ENCODE measurements at regions not wholly inside any gene's neighbourhood (a gene's known extent, or its start where the extent isn't known, plus 50 kb on each side); places are given as distances from the start of the nearest gene placed in this dataset.

- TF ChIP-seq ATRX (CRISPR knock-in tag; IDR thresholded peaks at IDR 0.05; ENCODE audit: borderline replicate concordance) (no peak), ZNF432 (CRISPR knock-in tag; IDR thresholded peaks at IDR 0.05; ENCODE audit: borderline replicate concordance) (no peak), ZNF720 (CRISPR knock-in tag; IDR thresholded peaks at IDR 0.05) (no peak), ARNTL (CRISPR knock-in tag; IDR thresholded peaks at IDR 0.05) (no peak), NR2F6 (IDR thresholded peaks at IDR 0.05) (peak; percentile 79), NR2F6 (CRISPR knock-in tag; IDR thresholded peaks at IDR 0.05) (peak; percentile 86), AFF4 (CRISPR knock-in tag; IDR thresholded peaks at IDR 0.05) (no peak), LCORL (IDR thresholded peaks at IDR 0.05) (no peak), LCORL (CRISPR knock-in tag; IDR thresholded peaks at IDR 0.05) (0 out of 2 replicates have a peak, but pooled peaks have one; percentile 24), ARNT2 (CRISPR knock-in tag; IDR thresholded peaks at IDR 0.05; ENCODE audit: low read depth) (no peak), MED1 (CRISPR knock-in tag; IDR thresholded peaks at IDR 0.05) (peak; percentile 51), CBX2 (IDR thresholded peaks at IDR 0.05; ENCODE audit: low read depth, low read length) (no peak), CBX2 (CRISPR knock-in tag; IDR thresholded peaks at IDR 0.05; ENCODE audit: low read depth) (no peak), SMYD3 (CRISPR knock-in tag; IDR thresholded peaks at IDR 0.05) (no peak), ZNF180 (CRISPR knock-in tag; IDR thresholded peaks at IDR 0.05; ENCODE audit: borderline replicate concordance, low read depth) (no peak), REL (CRISPR knock-in tag; conservative IDR thresholded peaks at IDR 0.05) (no peak), MYPOP (CRISPR knock-in tag; IDR thresholded peaks at IDR 0.05) (0 out of 2 replicates have a peak, but pooled peaks have one; percentile 47)
- TF ChIP-seq, protein P1, sequence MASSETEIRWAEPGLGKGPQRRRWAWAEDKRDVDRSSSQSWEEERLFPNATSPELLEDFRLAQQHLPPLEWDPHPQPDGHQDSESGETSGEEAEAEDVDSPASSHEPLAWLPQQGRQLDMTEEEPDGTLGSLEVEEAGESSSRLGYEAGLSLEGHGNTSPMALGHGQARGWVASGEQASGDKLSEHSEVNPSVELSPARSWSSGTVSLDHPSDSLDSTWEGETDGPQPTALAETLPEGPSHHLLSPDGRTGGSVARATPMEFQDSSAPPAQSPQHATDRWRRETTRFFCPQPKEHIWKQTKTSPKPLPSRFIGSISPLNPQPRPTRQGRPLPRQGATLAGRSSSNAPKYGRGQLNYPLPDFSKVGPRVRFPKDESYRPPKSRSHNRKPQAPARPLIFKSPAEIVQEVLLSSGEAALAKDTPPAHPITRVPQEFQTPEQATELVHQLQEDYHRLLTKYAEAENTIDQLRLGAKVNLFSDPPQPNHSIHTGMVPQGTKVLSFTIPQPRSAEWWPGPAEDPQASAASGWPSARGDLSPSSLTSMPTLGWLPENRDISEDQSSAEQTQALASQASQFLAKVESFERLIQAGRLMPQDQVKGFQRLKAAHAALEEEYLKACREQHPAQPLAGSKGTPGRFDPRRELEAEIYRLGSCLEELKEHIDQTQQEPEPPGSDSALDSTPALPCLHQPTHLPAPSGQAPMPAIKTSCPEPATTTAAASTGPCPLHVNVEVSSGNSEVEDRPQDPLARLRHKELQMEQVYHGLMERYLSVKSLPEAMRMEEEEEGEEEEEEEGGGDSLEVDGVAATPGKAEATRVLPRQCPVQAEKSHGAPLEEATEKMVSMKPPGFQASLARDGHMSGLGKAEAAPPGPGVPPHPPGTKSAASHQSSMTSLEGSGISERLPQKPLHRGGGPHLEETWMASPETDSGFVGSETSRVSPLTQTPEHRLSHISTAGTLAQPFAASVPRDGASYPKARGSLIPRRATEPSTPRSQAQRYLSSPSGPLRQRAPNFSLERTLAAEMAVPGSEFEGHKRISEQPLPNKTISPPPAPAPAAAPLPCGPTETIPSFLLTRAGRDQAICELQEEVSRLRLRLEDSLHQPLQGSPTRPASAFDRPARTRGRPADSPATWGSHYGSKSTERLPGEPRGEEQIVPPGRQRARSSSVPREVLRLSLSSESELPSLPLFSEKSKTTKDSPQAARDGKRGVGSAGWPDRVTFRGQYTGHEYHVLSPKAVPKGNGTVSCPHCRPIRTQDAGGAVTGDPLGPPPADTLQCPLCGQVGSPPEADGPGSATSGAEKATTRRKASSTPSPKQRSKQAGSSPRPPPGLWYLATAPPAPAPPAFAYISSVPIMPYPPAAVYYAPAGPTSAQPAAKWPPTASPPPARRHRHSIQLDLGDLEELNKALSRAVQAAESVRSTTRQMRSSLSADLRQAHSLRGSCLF (CRISPR knock-in tag; IDR thresholded peaks at IDR 0.05; ENCODE audit: borderline replicate concordance): no peak
- TF ChIP-seq, protein P2, sequence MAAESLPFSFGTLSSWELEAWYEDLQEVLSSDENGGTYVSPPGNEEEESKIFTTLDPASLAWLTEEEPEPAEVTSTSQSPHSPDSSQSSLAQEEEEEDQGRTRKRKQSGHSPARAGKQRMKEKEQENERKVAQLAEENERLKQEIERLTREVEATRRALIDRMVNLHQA (CRISPR knock-in tag; IDR thresholded peaks at IDR 0.05): no peak
These were observed 613.4 kb downstream of the MCTP2 start (continued) for GRCh38 chr15:94844538-94845389.
